Left kidney (tissue), 1 donor: ENCODE measurements at regions not wholly inside any gene's neighbourhood (a gene's known extent, or its start where the extent isn't known, plus 50 kb on each side); places are given as distances from the start of the nearest gene placed in this dataset.

Experiments used
- DNase-seq: peaks from one replicate; pipeline ENCODE4 v3.0.0-alpha.2; 2013

DNA sequence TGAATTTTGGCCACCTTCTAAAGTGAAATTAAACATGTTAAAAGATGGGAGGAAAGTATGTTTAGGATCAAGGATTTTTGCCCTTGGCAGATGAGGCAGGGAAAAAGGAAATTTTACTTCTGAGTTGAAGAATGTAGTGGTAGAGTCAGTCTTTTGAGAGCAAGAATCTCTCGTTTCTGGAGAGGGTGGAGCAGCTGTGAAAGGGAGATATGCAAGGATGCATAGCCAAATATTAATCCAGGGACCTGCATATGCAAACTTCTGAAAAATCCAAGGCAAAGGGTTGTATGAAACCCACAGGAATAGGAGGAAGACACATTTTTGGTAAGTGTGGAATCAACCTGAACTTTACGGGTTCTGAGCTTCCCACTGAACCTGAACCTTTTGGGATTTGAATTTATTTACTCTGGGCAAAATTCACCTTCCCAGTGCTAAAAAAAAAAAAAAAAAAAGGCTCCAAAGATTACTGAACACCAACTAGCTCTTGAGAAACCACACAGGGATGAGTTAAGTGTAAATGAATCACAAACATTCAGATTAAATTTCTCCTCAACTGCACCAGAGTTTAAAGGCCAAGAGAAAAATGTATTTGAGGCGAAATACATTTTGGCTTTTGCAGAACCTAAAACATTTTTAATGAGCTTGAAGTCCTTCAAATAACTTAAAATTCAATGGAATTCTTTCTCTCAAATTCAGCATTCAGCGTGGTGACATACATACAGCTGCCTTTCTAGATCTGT lies 187.1 kb upstream of the CDKN3 start:
- no peak for DNase-seq

DNA sequence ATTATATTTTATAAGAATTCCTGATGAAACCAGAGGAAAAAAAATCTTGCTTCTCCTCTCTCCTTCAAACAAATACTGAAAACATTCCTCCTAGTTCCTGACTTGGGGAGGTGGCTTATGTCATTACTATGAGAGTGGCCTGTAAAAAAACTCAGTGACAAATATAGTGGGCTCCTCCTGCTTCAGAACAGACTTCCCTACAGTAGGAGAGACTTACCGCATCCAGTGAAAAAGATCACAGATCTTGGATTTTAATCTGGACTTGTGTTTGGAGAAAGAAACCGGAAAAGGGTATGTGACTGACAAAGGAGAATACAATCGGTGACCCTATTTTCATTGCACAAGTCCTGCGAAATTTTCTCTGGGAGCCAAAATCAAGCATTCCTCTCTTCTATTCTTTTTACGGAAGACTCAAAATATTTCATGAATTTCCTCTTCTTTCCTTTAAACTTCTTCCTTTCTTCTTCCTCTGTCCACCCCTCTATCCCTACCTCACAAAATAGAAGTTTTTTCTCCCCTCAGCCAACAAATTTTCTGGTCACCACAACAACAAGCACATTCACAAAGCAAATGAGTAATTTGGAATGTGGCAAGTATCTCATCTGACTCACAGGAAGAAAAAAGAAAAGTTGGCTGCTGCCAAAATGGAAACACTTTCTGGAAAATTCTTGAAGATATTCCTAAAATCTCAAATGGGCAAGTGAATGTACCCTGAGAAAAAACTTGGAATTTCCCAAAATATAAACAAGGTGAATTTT lies 185.1 kb upstream of the CDKN3 start:
- no peak for DNase-seq

DNA sequence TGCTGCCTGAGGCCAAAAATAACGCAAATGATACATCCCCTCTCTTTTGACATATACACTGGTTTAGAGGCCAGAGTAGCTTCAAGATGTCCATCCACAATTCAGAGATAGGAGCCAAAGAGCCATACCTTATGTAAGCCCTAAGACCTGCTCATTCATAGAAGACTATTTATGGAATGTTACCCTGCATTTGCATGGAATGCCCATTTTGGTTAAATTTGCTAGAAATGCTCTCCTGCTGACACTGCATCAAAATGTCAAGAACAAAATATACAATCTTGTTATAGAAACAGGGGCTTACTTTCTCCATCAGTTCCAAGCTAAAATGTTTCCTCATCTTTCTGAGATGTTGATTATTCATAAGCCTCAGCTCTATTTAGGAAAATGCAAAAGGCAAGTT lies 183.3 kb upstream of the CDKN3 start:
- no peak for DNase-seq

DNA sequence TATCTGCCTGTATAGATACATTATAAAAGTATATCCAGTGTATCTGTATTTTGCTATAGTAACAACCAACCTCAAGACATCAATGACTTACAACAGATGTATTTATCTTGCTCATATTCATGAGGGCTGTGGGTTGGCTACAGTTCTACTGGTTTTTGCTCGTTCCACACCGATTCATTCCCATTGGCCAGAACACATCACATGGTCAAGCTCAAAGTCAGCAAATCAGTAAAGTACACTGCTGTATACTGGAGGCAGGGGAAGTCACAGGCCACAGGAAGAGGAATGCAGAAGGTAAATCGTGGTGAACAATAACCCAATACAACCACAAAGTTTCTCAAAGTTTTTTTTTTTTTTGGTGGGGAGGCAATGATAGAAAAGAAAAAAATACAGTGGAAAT lies 180.0 kb upstream of the CDKN3 start:
- no peak for DNase-seq

DNA sequence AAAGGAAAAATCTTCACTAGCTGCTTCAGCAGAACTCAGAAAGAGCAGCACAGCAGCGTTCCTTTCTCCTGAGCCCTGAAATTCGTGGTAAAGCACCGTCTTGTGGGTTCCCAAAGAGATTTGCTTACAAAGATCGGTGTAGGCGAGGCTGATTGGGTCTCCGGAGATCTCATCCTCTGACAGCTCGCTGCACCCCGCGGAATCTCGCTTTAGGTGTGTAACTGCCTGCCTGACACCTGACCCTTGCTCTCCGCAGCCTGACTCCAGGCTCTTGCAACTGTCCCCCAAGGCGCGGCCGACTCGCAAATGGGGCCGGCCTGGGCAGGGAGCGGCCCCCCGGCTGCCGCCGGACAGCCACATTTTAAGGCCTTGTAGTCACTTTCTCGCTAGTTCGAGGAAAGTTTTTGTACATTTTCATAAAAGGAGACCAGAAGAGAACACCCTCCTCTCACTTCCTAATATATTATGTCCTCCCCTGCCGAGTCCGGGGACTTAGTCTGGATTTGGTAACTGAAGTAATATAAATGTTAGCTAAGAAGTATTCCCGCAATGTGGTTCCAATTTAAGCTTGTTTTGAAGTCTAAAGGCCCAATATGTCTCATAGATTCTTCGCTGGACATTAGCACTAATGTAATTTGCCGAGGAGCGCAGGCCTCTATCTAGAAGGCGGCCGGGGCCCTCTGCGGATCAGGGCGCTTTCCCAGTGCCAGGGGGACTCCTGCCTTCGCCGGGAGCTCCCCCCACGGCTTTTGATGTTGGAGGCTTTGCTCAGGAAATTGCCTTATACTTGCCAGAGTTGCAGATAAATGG lies 177.3 kb upstream of the CDKN3 start:
- no peak for DNase-seq

DNA sequence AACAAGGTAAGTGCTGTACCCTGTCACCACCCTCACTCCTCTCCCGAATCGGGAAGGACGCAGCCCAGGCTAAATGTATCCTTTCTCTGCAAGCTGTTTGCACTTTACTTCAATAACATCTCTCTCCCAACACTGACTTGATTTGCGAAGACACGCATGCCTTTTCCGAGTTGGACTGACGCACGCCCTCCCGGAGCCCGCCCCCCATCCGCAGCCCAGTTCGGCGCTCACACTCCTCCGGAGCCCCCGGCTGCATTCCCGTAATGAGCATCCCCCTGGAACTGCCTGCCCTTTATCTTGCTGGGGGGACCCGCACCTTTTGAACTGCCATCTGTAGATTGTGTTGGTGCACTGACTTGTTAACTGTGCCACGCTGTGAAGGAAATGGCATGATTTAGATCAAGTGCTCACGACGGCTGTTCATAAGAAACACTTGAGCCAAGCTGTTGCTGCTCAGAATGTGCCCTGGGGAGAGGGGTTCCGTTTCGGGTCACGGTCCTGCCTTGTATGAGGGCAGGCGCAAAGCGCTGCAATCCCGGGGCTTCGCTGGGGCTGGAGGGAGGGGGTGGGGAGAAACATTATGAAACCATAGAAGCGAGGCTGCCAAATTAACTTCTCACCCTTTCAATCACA lies 176.6 kb upstream of the CDKN3 start:
- peak; percentile 42 for DNase-seq

DNA sequence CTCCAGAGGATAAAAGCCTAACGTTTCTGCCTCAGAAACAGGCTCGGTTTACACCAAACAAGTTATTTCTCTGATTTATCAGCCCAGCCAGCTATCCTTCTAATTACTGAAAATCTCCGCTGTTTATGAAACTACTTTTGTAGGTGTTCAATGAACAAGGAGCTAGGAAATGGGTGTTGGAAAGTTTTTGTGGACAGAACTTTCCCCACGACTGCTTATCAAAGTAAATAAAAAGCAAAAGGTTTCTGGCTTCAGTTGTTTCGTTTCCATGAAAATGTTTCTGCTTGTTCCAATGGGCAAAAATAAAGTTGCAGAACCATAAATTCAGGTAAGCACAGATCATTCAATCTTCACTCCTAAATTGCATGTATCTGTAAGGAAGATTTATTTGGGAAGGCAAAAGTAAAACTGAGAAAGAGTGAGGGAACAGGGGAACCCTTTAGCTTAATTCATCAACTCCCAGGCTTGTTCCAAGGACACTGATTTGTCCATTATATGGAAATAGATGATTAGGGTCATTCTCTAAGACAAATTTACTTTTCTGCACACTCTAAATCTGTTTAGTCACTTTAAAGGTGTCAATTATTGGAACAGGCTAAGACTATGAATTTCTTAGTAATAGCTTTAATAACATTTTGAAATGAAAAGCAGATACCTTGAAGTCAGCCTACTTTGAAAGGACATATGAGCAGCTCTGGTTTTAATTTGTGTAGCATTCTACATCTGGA lies 175.9 kb upstream of the CDKN3 start:
- no peak for DNase-seq

DNA sequence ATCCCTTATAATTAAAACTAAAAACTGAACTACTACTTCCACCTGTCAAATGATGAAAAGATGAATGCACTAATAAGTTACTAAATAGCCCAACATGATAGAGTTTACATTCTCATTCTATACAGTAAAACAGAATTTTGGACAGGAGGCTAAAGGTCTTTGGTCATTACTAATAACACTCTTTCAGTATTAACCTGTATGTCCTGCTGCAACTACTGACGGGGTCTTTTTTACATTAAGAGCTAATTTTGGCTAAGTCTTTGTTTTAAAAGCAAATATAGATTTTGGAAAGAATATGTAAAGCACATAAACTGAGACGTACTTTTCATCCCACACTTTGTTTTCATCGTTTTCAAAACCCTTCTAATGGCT lies 175.4 kb upstream of the CDKN3 start:
- DNase-seq, result no peak

DNA sequence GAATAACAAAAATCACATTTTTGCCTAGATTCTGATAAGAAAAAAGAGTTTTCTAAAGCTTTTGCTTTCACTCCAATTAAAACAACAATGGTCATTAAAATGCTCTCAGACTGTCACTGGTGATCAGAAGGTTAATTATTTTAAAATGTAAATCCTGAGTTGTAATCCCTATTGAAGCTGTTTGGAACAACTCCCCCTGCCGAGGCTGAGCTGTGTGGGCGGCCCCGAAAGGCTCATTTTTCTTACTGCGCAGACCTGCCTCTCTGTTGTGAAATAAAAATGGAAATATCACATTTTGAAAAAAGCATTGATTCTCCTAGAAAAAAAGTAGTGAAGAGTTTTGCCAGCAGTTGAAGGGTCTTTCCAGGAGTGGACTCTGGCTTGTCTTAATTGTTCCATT lies 174.8 kb upstream of the CDKN3 start:
- no peak for DNase-seq

DNA sequence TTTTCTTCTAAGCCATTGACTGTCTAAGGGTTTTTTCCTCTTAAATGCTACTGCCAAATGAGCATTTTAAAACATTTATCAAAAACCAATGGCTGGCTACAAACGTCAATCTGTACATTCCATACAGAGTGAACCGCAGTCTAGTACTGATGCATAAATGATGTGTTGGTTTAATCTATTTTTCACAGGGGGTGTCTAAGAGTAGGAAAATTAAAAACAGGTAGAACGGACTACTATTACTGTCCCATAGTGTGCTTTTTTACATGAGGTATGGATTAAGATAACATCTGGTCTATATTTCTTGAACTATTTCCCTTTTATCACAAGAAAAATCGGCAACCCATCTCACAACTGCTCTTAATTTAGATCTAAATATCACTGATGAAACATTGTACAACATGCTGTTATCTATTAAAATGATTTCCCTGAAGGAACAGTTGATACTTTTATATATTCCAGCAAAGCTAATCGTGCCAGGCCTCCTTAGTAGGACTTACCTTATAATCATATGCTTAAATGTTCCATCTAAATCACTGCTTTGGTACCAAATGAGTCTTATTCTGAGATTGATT lies 172.9 kb upstream of the CDKN3 start:
- DNase-seq, result no peak

DNA sequence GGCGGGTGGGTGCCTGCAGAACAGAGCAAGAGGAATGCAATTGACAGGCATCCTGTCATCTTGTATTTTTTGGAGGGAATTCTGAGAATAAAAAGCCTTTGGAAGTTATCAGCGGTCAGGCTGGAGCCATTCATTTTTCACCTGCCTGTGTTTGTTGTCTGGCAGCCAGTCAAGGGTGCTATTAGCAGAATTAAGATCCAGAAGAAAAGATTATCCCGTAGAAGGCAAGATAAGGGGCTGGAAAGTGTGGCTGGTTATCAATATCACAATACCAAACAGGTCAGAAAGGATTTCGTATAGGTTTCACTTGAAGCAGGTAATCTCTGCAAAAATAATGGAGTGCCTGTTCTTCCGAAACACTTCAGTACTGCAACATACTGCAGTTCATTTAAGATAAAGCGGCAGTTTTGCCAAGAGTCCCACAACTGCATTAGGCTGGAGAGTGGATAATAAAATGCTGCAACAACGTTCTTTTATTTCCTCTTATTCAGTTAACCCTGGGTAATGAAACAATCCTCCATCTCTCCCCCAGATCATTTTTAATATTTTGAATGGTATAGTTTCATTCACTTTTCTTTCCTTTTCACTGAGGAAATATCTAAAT lies 171.2 kb upstream of the CDKN3 start:
- no peak for DNase-seq

DNA sequence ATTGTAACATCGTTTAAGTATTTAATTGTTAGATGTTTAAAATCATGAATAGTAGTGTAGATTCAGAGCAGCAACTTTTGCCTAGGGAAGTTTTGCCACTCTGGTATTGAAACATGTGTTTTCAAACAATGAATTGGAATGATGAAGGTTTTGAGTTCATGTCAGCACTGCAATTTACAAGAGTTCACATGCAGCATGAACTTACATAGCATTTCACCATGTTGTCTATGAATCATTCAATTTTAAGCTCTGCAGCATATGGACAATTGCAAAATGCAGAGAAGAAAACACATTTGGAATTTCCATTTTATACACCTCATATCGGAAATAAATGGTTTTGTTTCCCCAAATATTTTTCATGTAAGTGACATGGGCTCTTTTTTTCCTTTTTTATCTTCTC lies 170.7 kb upstream of the CDKN3 start:
- no peak for DNase-seq

DNA sequence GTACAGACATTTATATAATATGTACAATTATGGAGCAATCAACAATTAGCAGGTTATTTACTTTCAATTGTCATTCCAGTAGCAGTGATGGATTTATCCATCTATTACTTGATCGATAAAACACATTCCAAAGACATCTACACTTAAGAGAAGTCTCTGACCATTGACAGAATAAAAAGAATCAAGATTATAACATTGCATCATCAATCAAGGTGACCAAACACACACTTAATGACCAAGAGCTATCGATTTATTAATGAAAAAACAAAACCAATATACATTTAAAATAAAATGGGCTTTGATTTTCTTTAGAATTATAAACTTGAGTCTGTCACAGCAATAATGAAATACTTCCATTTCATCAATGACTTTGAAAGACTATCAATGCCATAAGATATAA lies 170.2 kb upstream of the CDKN3 start:
- DNase-seq, result no peak

DNA sequence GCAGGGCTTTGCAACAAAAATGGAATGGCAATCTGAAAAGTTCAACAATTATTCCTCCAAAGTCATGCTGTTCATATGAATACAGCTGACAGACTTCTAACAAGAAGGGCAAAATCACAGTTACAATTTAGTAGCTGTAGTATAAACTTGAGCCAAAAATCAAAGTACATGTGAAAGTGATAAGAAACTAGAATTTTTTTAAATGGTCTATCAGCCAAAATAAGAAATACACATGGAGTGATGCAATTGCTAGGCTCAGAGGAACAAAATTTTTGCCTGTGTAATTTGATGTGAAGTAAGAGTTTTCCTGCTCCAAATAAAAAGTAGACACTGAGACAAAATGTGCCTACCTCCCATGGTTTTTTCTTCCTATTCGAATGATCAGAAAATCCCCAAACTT lies 167.7 kb upstream of the CDKN3 start:
- no peak for DNase-seq

DNA sequence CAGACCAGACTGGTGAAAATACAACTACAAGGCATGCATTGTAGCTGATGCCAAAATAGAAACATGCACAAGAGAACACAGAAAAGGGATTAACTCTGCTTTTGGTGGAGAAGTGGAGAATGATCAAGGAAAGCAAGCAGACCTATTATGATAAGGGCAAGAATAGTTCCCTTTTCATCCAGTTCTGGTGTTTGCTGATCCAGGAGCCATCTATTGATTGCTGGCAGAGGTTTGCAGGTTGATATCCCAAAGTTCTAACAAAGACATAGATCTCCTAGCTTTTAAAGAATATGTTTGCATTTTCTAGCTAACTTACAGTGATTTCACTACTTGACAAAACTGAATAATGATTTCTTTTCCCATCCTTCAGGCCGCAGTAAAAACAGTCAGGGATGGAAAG lies 166.2 kb upstream of the CDKN3 start:
- no peak for DNase-seq

DNA sequence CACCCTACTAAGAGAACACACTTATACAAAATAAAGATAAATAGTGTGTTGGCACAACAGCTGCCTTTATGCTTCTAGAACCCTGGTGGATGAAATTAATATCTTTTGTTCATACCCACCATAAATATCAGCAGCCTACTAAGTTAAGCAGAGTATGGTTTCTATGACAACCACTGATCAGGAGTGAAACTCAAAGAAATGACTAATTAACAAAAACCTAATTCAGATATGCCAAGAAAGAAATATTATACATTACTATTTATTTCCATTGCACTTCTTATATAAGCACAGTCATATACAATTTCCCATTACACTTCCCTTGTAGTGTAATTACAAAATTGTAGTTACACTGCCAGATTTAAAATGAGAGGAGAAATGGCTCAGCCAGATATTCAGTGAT lies 164.1 kb upstream of the CDKN3 start:
- no peak for DNase-seq

DNA sequence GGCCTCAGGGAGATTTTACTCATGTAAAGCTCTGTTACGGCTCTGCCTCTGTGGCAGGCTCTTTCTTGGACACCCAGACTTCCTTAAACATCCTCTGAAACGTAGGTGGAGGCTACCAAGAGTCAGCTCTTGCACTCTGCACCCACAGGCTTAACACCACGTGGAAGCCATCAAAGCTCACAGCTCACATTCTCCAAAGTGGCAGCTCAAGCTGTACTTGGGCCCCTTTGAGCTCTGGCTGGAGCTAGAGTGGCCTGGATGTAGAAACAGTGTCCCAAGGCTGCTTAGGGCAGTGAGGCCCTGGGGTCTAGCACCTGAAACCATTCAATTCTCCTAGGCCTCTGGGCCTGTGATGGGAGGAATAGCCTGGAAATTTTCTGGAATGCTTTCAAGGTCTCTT lies 155.3 kb upstream of the CDKN3 start:
- no peak for DNase-seq

DNA sequence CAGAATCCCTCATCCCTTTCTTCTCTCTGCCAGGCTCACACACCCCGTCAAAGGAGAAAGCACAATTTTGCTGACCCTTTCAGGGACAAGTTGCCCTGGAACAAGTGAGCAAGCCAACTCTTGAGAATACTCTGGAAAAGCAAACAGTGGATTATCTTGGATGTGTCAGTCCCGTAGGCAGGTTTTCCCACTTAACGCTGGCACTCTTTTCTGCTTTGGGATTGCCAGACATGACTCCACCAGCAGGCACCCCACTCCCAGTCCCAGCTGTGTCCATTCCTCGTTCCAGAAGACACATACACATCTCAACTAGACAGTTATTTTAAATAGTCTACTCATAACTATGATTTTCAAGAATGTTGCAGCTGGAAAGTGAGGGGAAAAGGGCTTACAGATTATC lies 145.5 kb upstream of the CDKN3 start:
- no peak for DNase-seq

DNA sequence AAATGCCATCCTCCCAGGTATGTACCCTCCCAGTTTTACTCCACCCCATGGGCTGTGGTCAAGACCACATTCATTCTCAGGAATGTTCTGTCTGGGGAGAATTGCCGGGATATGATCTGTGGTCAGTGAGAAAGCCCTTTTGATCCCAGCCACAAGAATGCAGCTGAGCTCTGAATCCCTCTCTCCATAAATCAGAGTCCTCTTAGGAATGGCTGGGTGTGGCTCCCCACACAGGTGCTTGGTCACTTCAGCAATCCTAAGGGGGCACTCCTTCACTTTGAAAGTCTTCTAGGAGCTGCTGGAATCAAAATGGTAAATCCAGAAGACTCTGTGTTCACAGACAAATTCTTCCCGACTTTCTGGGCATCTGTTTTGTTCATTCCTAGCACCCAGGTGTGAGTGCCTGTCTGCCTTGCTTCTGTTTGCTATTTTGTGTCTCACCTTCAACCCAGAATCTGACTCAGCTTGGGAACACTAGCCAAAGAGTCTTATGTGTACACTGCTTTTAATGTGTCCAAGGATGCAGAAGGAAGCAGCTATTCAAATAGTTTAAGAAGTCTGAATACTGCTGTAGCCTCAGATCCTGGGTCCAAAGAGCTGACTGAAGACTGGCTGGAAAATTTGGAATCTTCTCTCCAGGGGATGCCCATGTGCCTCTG lies 144.6 kb upstream of the CDKN3 start:
- DNase-seq, result no peak

DNA sequence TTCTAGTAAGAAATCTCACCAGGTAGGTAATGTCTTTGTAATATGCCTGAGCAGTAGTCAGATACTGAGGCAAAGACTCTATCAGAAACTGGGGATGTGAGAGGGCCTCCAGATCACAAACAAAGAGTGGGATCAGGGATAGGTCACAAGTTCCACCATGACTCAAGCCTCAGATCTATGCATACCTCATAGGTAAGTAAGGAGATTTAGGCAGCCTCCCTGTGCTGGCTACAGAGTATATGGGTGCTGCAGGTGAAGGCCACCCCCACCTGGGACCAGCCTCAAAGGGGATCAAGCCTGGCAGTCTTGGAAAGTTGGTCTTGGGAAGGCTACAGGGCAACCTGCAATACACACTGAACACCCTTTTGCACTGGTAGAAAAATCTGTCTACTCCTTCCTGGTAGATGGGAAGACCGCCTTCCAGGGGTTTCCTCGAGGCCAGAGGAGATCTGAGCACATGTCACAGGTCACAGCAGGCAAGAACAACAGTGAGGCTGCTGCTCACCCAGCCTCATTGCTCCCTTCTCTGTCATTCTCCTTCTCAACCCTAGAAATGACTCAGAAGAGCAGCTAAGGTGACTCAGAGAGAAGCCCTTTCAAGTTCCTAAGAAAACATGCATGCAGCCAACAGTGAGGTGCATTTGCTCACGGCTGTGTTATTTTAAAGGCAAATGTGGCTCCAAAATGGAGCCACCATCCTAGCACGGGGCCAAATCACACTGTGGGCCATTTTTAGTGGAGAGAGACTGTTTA lies 143.4 kb upstream of the CDKN3 start:
- DNase-seq, result no peak
